GM19468 (cell line): ENCODE measurements at regions not wholly inside any gene's neighbourhood (a gene's known extent, or its start where the extent isn't known, plus 50 kb on each side); places are given as distances from the start of the nearest gene placed in this dataset.

Source experiments
- ATAC-seq: cut with Tn5 transposase; IDR thresholded peaks from one replicate; pipeline ENCODE4 v1.9.1; 2021; ENCODE audit warnings: mild to moderate bottlenecking, moderate library complexity, moderate number of reproducible peaks; ENCODE audit not compliant: unreplicated experiment; ENCODE audit errors: extremely low read depth

- no peak for ATAC-seq
These were observed 491.1 kb downstream of the MTRR start for GRCh38 chr5:8360012-8360411.

GRCh38 chr5:8362495-8362894, 493.5 kb downstream of the MTRR start:
- no peak for ATAC-seq

GRCh38 chr5:8363138-8363537, 494.2 kb downstream of the MTRR start:
- no peak for ATAC-seq

- no peak for ATAC-seq
These were observed 497.3 kb downstream of the MTRR start for GRCh38 chr5:8366266-8366665.

- ATAC-seq, result no peak
These were observed 507.5 kb downstream of the MTRR start for GRCh38 chr5:8376478-8376877.

- no peak for ATAC-seq
These were observed 513.0 kb downstream of the MTRR start for GRCh38 chr5:8381972-8382371.

- no peak for ATAC-seq
These were observed 513.5 kb downstream of the MTRR start for GRCh38 chr5:8382456-8382855.

- no peak for ATAC-seq
These were observed 514.7 kb downstream of the MTRR start for GRCh38 chr5:8383616-8384015.

GRCh38 chr5:8386719-8387288, 517.9 kb downstream of the MTRR start:
- no peak for ATAC-seq

GRCh38 chr5:8391911-8392310, 523.0 kb downstream of the MTRR start:
- ATAC-seq, result no peak

GRCh38 chr5:8393240-8393639, 524.3 kb downstream of the MTRR start:
- ATAC-seq, result no peak

GRCh38 chr5:8394965-8395364, 526.0 kb downstream of the MTRR start:
- ATAC-seq, result no peak

GRCh38 chr5:8396246-8396645, 527.3 kb downstream of the MTRR start:
- no peak for ATAC-seq

- no peak for ATAC-seq
These were observed 527.8 kb downstream of the MTRR start for GRCh38 chr5:8396756-8397155.

GRCh38 chr5:8399471-8399870, 530.5 kb downstream of the MTRR start:
- ATAC-seq, result no peak

GRCh38 chr5:8408258-8408657, 539.3 kb downstream of the MTRR start:
- ATAC-seq, result no peak

GRCh38 chr5:8410618-8411017, 541.7 kb downstream of the MTRR start:
- ATAC-seq, result no peak

GRCh38 chr5:8413975-8414374, 545.0 kb downstream of the MTRR start:
- no peak for ATAC-seq

- ATAC-seq, result no peak
These were observed 548.5 kb downstream of the MTRR start for GRCh38 chr5:8417316-8418048.

GRCh38 chr5:8418049-8418426, 549.1 kb downstream of the MTRR start:
- ATAC-seq, result no peak

- no peak for ATAC-seq
These were observed 561.1 kb downstream of the MTRR start for GRCh38 chr5:8429778-8430758.
